NCI-H146 treated with DMSO at 0.1 percent for 48 hours (cell line): ENCODE measurements at regions not wholly inside any gene's neighbourhood (a gene's known extent, or its start where the extent isn't known, plus 50 kb on each side); places are given as distances from the start of the nearest gene placed in this dataset.

Source experiments
- DNase-seq: peaks from one replicate; lab custom pipeline; 2025; ENCODE audit not compliant: unreplicated experiment; lab: John Stamatoyannopoulos, UW

DNA sequence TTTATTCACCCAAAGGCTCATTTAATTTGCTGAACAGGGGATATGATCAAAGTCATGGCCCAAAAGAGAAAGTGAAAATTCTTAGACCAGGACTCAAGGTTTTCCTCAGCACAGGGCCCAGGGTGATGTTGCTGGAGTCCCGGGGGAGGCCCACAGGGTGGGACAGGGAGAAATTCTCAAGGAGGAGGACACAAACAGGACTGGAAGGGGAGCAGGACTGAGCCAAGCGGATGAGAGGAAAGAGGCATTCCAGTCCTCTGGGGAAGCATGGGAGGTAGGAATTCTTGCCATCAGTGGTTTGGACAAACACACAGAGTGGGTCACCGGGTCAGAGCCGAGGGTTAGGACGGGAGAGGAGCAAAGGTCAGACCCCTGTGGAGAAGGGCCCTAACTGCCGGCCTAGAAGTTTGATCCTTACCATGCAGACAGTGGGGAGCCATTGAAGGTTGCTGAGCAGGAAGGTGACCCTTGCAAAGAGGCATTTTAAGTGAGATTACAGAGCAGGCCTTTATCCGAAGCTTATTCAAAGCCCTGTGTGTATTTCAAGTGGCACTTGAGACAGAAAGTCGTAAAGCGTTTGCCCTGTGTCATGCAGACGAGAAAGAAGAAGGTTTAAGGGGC is 68.4 kb upstream of the PTGR2 start:
- no peak for DNase-seq

DNA sequence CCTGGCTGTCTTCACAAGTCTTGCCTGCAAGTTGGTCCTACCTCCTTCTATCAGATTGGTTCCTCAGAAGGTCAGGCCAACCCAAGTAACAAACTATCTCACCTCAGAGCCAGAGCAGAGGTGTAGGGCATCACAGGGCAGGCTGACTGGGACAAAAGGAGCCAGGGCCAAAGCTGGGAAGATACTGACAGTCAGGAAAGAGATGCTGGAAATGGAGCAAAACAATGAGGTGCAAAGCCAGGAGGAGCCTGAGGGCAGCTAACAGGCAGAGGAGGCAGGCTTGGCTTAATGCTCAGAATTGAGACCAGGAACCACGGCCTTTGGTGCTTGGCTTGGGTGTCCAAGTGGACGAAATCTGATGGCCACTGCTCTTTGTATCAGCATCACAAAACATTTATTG is 68.4 kb upstream of the PNMA1 start:
- no peak for DNase-seq

DNA sequence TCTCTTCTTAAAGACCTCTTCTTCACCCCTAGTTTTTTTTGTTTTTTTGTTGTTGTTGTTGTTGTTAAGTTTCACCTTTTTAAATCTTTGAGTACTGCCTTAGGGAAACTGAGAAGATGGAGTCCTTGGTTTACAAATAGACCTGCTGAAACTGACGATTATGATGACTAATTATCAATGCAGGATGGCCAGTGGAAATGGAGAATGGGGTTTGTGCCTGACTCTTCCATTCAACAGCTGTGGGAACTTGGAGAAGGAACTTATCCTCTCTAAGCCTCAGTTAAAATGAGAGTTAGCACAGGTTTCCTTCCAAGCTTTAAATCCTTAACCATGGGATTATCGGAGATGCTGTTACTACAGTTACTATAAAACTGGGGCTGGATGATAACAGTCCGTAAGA is 66.7 kb upstream of the PNMA1 start:
- no peak for DNase-seq

DNA sequence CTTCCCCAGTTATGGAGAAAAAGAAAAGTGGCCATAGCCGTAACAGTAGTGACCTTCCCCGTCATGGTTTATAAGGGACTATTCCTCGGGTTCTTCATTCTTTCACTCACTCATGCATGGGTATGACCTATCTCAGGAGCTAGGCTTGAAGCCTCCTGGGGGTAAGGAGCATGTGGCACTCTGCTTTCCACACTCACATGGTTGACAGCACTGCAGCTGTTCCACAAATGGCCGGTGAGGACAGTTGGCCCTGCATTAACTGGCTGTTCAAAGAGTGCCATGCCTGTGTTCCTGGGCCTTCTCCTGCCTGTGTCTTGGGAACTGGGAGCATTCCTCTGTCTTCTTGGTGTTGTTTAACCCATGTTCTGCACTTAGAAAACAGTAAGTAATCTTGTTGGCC is 66.2 kb upstream of the PNMA1 start:
- DNase-seq: no peak

DNA sequence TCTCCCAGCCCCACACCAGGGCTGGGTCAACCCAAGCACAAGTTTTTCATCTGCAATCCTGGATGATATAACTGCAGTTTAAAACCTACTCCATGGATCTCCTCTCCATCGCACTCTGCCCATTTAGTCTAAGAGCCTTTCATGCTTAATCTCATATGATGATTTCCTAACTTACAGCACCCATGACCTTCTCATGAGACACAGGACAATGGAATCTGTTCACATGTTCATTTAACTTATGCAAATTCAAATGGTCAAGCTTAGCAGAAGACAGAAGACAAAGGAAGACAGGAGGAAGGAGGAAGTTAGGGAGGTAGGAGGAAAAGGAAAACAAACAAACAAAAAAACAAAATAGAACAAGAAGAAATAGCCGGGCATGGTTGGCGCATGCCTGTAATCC is 64.6 kb upstream of the PNMA1 start:
- no peak for DNase-seq

DNA sequence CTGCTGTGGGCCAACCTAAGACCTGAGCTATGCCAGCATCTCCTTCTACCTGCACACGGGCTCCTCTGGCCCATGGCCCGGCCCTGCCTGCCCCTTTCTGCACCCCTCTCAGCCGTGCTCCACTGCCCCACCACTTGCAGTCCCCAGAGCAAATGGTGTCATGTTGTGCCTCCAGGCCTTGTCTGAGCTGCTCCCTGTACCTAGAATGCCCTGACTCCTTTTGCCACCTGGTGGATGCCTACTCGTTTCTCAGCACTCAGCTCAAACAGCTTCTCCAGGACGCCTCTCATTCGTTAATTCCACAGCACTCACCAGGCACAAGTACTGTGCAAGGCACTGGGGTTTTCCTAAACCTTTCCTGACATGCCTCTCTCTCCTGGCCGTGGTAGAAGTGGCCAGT is 63.2 kb upstream of the PNMA1 start:
- no peak for DNase-seq

DNA sequence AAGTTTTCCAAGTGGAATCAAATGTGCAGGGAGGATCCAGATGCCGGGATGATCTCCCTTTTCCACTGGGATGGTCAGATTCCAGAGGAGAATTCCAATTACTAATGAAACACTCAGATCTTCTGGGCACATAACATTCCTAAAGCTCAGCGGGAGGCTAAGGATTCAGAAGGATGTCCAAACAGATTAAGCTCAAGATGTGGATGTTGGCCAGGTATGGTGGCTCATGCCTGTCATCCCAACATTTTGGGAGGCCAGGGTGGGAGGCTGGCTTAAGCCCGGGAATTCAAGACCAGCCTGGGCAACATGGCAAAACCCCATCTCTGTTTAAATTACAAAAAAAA is 62.0 kb upstream of the PNMA1 start:
- no peak for DNase-seq

DNA sequence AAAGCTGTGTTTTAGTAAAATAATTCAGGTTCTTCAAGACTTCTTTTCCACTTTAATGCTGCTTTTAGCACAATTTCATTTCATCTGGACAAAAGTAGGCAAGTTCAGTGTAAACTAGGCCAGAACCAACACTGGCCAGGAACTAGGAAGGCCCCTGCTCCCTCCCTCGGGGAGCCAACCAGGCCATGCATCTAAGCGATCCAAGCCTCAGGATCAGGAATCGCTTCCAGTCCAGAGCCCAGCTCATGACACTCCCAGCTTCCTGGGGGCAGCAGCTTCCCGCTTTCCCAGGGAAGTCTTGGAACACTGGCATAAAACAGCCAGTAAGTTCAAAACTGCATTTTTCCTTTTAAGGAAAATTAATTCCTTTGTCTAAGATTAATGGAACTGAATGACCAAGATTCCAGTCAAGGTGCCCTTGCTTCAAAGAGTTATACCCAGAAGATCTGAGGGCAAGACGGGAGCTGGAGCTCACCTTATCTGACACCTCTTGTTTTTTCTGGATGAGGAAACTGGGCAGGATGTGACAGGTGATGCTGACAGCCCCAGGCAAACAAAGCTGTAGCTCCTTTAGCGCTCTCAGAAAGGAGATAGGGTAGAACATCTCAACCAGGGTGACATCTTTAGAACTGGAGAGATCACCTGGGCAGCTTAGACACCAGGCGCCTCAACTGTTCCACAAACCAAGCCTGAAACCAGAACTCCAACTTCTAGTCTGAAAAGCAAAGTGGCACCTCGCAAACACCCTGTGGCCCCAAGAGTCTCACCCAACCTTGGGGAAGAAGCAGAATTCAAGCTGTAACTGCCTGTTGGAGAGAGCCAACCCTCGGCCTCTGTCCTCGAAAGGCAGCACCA is 61.4 kb upstream of the PNMA1 start:
- no peak for DNase-seq

DNA sequence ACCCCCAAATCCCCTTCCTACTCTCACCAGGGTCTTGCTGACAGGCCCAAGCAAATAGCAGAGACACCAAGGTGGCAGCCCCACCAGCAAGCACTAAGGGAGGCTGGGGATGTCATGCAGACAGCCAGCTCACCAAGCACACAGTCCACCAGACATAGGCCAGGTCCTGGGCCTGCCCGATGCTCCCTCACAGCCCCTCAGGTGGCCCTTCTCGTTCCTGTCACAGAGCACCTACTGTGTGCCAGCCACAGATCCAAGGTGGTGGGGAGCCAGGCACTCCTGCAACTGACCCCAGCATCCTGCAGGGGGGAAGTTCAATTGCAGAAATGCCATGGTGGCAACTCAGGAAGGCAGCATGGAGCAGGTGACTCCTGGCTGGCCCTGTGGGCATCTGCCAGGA is 60.5 kb upstream of the PNMA1 start:
- DNase-seq: no peak

DNA sequence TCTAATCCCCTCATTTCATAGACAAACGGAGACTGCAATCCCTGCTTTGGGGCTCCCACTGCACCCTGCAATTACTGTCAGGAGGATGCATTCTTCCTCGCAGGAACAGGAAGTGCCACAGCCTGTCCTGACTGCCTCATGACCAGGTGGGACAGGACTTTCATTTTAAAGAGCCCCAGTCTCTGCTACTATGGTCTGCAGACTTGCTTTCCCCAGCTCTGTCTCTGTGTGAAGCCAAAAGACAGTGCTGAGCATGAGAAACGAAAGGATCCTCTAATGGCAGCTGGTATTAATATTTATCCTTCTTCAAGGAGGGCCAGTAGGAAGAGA is 60.0 kb upstream of the PNMA1 start:
- no peak for DNase-seq

DNA sequence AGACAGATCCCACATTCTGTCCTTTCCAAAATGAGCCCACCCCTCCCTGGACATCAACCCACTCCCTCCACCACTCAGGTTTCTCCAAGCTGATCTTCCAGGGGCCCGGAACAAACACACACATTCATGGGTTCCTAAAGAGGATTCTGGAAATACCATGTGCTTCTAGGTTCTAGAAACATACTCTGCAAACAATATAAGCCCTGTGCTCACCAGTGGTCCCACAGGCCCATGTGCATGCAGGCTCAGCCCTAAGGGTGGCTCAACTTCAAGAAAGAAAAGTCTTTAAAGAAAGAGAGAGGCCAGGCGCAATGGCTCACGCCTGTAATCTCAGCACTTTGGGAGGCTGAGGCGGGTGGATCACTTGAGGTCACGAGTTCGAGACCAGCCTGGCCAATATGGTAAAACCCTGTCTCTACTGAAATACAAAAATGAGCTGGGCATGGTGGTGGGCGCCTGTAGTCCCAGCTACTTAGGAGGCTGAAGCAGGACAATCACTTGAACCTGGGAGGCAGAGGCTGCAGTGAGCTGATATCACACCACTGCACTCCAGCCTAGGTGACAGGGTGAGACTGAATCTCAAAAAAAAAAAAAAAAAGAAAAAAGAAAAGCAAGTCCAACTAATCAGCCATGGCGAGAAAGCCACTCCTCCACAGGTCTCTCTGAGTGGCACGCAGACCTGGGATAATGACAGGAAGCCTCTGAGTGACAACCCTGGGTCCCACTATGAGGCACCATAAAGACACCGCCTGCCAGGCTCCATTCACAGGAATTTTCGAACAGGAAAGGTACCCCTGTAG is 59.5 kb upstream of the PNMA1 start:
- DNase-seq: no peak

DNA sequence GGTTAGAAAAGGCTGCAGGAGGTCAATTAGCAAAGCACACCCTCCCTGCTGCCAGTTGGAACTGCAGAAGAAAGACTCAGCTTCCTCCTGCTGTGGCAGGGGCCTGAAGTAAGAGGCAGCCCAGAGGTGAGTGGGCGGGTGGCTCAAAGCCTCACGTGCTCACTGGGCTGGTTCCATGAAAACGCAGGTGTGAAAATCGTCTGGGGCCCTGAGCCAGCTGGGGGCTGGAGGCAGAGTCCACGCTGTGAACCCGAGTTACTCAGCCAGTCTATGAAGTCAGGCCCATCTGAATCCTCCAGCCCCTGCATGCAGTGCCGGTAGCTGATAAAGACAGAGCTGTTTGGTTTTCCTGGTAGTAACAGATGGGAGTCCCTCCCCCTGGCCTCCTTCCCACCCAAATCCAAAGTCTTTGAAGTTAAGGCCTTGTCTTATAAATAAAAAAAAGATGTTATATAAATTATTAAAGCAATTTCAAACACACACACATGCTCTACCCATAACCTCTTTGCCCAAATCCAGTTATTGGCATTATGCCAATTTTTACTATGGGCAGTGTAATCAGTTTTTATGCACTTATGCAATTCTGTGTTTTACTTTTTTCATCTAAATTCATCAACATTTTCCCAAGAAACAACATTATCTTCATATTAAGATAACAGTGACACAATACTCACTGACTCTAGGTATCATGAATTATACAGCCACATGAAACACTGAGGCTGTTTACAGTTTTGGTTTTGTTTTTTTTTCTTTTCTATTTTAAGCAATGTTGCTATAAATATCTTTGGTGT is 57.9 kb upstream of the PNMA1 start:
- DNase-seq: peak; percentile 66

DNA sequence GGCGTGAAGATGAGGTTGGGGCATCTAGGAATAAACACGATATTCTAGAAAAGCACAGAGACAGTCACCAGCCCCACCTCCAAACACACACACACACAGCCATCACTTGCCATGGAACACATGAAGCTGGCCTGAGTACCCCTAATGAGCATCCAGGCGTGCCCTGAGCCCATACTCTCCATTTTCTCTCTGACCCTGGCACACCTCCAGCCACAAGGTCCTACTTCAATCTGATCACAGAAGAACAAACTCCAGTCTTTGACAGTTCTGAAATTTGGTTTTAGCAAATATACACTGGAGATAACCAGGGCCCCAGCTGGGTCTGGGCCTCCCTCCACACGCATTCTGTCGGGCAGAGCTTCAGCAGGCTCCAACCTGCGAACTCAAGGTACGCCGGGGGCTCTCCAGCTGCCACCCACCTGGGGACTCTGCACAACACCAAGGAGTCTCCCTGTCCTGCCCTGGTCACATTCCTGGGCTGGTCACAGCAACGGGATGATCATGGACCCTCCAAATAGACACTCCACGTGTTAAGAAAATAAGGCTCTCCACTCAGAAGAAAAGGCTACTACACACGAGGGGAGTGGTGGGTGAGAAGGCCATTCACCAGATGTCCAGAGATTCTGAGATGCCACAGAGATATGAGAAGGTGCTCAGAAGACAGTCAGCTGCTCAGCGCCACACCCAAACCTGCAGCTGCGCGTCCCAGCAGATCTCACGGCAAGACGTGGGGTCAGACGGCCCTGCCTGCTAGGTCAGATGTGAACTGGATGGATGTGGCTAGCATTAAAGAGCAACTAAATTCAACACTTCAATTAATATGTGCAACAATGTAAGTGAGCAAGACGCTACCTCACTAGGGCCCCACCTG is 57.0 kb upstream of the PNMA1 start:
- no peak for DNase-seq

DNA sequence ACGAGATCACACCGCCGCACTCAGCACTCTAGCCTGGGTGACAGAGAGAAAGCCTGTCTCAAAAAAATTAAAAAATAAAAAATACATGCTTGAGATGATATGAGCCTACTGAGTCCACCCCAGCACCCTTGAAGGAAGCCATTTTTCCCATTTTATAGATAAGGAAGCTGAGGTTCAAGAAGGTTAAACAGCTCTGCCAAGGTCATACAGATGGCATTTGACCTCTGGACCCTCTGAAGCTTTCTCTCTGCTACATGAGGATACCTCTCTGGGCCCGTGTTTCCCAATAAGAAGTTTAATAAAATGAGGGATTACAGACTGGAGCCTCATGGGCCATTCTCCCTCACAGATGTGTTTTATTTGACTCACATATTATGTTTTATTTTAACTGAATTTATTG is 53.9 kb upstream of the PNMA1 start:
- DNase-seq: no peak

DNA sequence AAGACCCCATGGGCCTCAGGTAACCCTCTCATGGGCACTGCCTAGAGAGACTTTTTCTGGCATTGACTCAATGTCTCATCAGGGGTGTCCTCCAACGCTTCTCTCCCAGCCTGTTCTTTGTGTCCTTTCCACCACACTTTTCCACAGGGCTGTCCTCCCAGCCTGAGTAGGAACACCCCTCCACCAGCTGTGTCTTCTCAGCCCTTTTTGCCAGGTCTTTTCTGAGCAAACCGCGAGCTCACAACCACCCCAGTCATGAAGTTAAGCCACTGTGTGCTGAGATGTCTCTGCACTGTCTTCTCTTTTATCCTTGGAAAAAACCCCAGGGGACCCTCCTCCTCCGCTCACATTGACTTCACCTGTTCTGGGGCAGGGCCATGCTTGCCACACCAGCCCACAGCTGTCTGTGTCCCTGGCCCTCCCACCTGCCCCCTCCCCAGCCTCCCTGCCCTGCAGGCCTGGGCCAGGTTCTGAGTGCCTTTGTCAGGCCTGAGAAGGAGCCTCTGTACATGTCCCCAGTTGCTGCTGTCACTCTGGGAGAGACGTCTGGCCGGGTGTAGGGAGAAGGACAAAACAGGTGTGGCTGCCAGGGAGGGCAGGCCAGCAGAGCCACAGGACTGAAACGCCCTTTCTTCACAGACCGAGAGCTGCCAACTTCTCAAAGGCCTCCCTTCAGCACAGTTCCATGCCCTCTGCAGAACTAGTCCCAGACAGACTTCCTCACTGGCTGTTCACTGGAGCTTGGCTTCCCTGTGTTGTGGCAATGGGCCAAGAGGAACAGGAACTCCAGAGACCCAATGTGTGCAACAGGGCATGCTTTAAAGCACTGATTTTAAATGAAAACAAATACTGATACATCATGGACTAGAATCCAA is 50.5 kb upstream of the PNMA1 start:
- DNase-seq: no peak
